NB4 (cell line): ENCODE measurements at regions not wholly inside any gene's neighbourhood (a gene's known extent, or its start where the extent isn't known, plus 50 kb on each side); places are given as distances from the start of the nearest gene placed in this dataset.

ENCODE experiments used
- DNase-seq: peaks from one replicate; pipeline ENCODE4 v3.0.0; 2010; ENCODE audit warnings: low read depth
- H3K4me3 ChIP-seq: one replicate; pipeline ENCODE4 v1.5.1; 2011; ENCODE audit warnings: mild to moderate bottlenecking, low read depth, low read length, moderate library complexity
- CTCF ChIP-seq: IDR thresholded peaks from one replicate; pipeline ENCODE4 v1.5.1; 2012; ENCODE audit warnings: low read depth, low read length
- MAX ChIP-seq: IDR thresholded peaks from 2 replicates; pipeline ENCODE4 v1.6.1; 2011; ENCODE audit warnings: low read depth, low read length
- MYC ChIP-seq: IDR thresholded peaks from 2 replicates; pipeline ENCODE4 v1.6.1; 2011; ENCODE audit warnings: low read depth, low read length
- POLR2A ChIP-seq: IDR thresholded peaks from 2 replicates; pipeline ENCODE4 v1.6.1; 2011; ENCODE audit warnings: mild to moderate bottlenecking; ENCODE audit not compliant: insufficient read length; ENCODE audit errors: extremely low read depth

GRCh38 chr4:10344824-10345223 is 112.4 kb downstream of the ZNF518B start:
- DNase-seq = no peak
- no peak overlapping the region for H3K4me3 ChIP-seq
- TF ChIP-seq CTCF (no peak), MYC (no peak), MAX (no peak), POLR2A (no peak)

- no peak for TF ChIP-seq CTCF
- TF ChIP-seq POLR2A = no peak
- TF ChIP-seq MYC = no peak
- TF ChIP-seq MAX = no peak
- H3K4me3 ChIP-seq = no peak overlapping the region
- DNase-seq = no peak
Measured at GRCh38 chr4:10343656-10344055, 113.6 kb downstream of the ZNF518B start.

- no peak for DNase-seq
Measured at GRCh38 chr4:10342866-10343265, 114.4 kb downstream of the ZNF518B start.

GRCh38 chr4:10336471-10336870 is 120.8 kb downstream of the ZNF518B start:
- H3K4me3 ChIP-seq = no peak overlapping the region
- no peak for TF ChIP-seq POLR2A
- no peak for TF ChIP-seq MYC
- no peak for TF ChIP-seq MAX
- no peak for TF ChIP-seq CTCF
- DNase-seq = no peak

More at GRCh38 chr4:10342866-10343265, 114.4 kb downstream of the ZNF518B start:
- TF ChIP-seq MAX (no peak), MYC (no peak), POLR2A (no peak), CTCF (no peak)
- H3K4me3 ChIP-seq = no peak overlapping the region

GRCh38 chr4:10335050-10335449 is 122.2 kb downstream of the ZNF518B start:
- TF ChIP-seq CTCF = no peak
- no peak overlapping the region for H3K4me3 ChIP-seq
- no peak for DNase-seq

GRCh38 chr4:10334506-10335028 is 122.7 kb downstream of the ZNF518B start:
- no peak for TF ChIP-seq CTCF
- no peak for TF ChIP-seq MYC
- no peak for TF ChIP-seq POLR2A
- no peak for TF ChIP-seq MAX
- no peak overlapping the region for H3K4me3 ChIP-seq

More at GRCh38 chr4:10334506-10335028, 122.7 kb downstream of the ZNF518B start:
- DNase-seq = no peak
